CD4-positive, alpha-beta T cell (primary cell): ENCODE measurements at regions not wholly inside any gene's neighbourhood (a gene's known extent, or its start where the extent isn't known, plus 50 kb on each side); places are given as distances from the start of the nearest gene placed in this dataset.

Experiments used
- ATAC-seq: fragments of 200-7000 bp; cut with Tn5 transposase; one replicate; pipeline ENCODE4 v1.10.0; 2022; ENCODE audit warnings: mild to moderate bottlenecking; ENCODE audit not compliant: poor library complexity
- CTCF ChIA-PET: fragments of 350-600 bp; sonication (Branson Sonifier 250); formaldehyde crosslinking; loops from one replicate; lab custom pipeline; 2021; ENCODE audit warnings: antibody characterized with exemption, inconsistent platforms; lab: Charles Lee
- POLR2A ChIA-PET: fragments of 350-600 bp; sonication (Branson Sonifier 250); formaldehyde crosslinking; loops from one replicate; lab custom pipeline; 2021; ENCODE audit warnings: antibody characterized with exemption, inconsistent platforms; lab: Charles Lee
- DNase-seq, 14 experiments: peaks; one replicate each; pipeline ENCODE4 v3.0.0-alpha.2; 2013 to 2020; ENCODE audit warnings: mixed read lengths in 2 of 14
- H3K27ac ChIP-seq, 2 donors: one replicate each; pipeline versions ENCODE4 v1.5.1 to v1.7.0; 2013; ENCODE audit warnings: low read length in 2 of 2, low read depth in 1 of 2, mild to moderate bottlenecking in 1 of 2
- H3K27me3 ChIP-seq, 2 experiments: 1 replicate in 1 of 2; 2 replicates in 1 of 2; pipeline versions ENCODE4 v1.6.1 to v1.7.0; 2013; ENCODE audit warnings: low read length in 2 of 2, control low read depth in 1 of 2, mild to moderate bottlenecking in 1 of 2, moderate library complexity in 1 of 2; ENCODE audit not compliant: insufficient read depth in 2 of 2, control insufficient read depth in 1 of 2
- H3K36me3 ChIP-seq: one replicate; pipeline ENCODE4 v1.6.1; 2013; ENCODE audit warnings: low read length, control low read depth; ENCODE audit not compliant: insufficient read depth
- H3K4me1 ChIP-seq: one replicate; pipeline ENCODE4 v1.6.1; 2013; ENCODE audit warnings: low read length, control low read depth; ENCODE audit not compliant: insufficient read depth
- H3K4me3 ChIP-seq: one replicate; pipeline ENCODE4 v1.5.1; 2013; ENCODE audit warnings: mild to moderate bottlenecking, low read length, moderate library complexity
- H3K9me3 ChIP-seq, 2 experiments: 1 replicate in 1 of 2; 2 replicates in 1 of 2; pipeline versions ENCODE4 v1.6.1 to v1.7.0; 2013; ENCODE audit warnings: low read length in 2 of 2, mild to moderate bottlenecking in 2 of 2, control low read depth in 1 of 2, moderate library complexity in 1 of 2; ENCODE audit not compliant: control insufficient read depth in 1 of 2, insufficient read depth in 1 of 2
- H3K27ac Mint-ChIP-seq: one replicate; pipeline ENCODE4 v1.8.0; 2020; ENCODE audit warnings: mixed read lengths
- H3K27me3 Mint-ChIP-seq: one replicate; pipeline ENCODE4 v1.8.0; 2021; ENCODE audit warnings: mixed read lengths
- H3K36me3 Mint-ChIP-seq: one replicate; pipeline ENCODE4 v1.8.0; 2021; ENCODE audit warnings: low read depth, mixed read lengths
- H3K4me1 Mint-ChIP-seq: one replicate; pipeline ENCODE4 v1.8.0; 2021; ENCODE audit warnings: low read depth, mixed read lengths
- H3K4me3 Mint-ChIP-seq: one replicate; pipeline ENCODE4 v1.8.0; 2020; ENCODE audit warnings: mild to moderate bottlenecking, mixed read lengths
- H3K9me3 Mint-ChIP-seq: one replicate; pipeline ENCODE4 v1.8.0; 2020; ENCODE audit warnings: mixed read lengths
- intact Hi-C, 2 experiments: fragments of 100-400 bp; cut with DNase I in 1 of 2; cut with micrococcal nuclease in 1 of 2; formaldehyde crosslinking; loops; one replicate each; pipeline versions ENCODE4 v1.15.1 to v1.9.0; 2023 to 2025; cut with DNase I, micrococcal nuclease
- TF ChIP-seq, protein P1 (sequence below): fragments of 200-600 bp; IDR thresholded peaks from one replicate; pipeline ENCODE4 v1.8.0; 2022; ENCODE audit warnings: antibody characterized with exemption, mild to moderate bottlenecking

DNA sequence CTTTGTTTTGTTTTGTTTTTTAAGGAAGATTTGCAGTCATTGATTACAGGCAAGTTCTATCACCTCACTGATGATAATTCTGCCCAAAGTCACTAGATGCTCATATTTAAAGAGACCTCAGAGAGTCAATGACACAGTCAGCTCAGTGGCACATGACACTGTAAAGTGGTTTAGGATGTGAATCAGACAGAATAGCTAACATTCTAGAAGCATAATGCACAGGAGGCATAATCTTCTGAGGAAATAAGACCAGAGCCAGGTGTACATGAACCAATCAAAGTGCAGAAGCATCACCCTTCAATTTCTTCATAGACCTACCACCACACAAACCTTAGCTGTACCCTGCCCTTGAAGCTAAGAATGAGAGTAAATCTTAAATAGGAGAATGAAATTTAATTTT lies 268.5 kb downstream of the BRINP2 start:
- H3K9me3 ChIP-seq, result no peaks in the 10 kb centered on the region
- Mint-ChIP-seq H3K36me3 (no peaks in the 10 kb centered on the region), H3K9me3 (no peaks in the 10 kb centered on the region), H3K4me3 (no peak overlapping the region), H3K27ac (no peak overlapping the region), H3K27me3 (no peaks in the 10 kb centered on the region), H3K4me1 (no peaks in the 10 kb centered on the region)
- ChIA-PET CTCF (no interaction called here), POLR2A (no interaction called here)
- H3K4me1 ChIP-seq, result no peaks in the 10 kb centered on the region
- H3K36me3 ChIP-seq, result no peaks in the 10 kb centered on the region
- intact Hi-C loops, result no loop called here
- H3K4me3 ChIP-seq, result no peak overlapping the region
- no peak overlapping the region for H3K27ac ChIP-seq
- no peak for DNase-seq
- H3K27me3 ChIP-seq, result no peaks in the 10 kb centered on the region
- ATAC-seq, result no peak
- TF ChIP-seq, protein P1, sequence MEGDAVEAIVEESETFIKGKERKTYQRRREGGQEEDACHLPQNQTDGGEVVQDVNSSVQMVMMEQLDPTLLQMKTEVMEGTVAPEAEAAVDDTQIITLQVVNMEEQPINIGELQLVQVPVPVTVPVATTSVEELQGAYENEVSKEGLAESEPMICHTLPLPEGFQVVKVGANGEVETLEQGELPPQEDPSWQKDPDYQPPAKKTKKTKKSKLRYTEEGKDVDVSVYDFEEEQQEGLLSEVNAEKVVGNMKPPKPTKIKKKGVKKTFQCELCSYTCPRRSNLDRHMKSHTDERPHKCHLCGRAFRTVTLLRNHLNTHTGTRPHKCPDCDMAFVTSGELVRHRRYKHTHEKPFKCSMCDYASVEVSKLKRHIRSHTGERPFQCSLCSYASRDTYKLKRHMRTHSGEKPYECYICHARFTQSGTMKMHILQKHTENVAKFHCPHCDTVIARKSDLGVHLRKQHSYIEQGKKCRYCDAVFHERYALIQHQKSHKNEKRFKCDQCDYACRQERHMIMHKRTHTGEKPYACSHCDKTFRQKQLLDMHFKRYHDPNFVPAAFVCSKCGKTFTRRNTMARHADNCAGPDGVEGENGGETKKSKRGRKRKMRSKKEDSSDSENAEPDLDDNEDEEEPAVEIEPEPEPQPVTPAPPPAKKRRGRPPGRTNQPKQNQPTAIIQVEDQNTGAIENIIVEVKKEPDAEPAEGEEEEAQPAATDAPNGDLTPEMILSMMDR, result no peak

DNA sequence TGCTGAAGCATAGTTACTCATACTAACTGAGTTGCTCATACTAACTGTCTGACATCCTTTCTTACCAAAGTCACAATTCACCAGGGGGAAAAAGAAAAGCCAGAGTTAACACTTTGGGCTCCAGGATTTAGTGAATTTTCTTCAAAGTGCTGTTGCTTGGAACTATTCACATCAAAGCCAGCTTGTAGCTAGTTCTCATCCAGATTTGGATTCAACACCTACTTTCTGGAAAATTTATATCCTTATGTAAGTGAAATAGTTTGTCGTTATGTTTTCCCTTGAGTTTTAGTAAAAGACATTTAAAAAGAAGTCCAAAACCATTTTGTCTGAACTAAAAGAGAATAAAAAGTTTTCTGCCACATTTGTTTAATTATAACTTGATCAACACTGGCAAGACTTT lies 264.6 kb downstream of the BRINP2 start:
- H3K9me3 ChIP-seq, result no peaks in the 10 kb centered on the region
- Mint-ChIP-seq H3K27me3 (no peaks in the 10 kb centered on the region), H3K9me3 (peaks cover 4% of the 10 kb centered on the region), H3K4me1 (no peaks in the 10 kb centered on the region), H3K36me3 (no peaks in the 10 kb centered on the region), H3K27ac (no peak overlapping the region), H3K4me3 (no peak overlapping the region)
- H3K27me3 ChIP-seq, result no peaks in the 10 kb centered on the region
- no peak overlapping the region for H3K4me3 ChIP-seq
- DNase-seq (no peak), ATAC-seq (no peak)
- ChIA-PET CTCF (no interaction called here), POLR2A (no interaction called here)
- TF ChIP-seq, protein P1, result no peak
- no peak overlapping the region for H3K27ac ChIP-seq
- no peaks in the 10 kb centered on the region for H3K4me1 ChIP-seq
- no peaks in the 10 kb centered on the region for H3K36me3 ChIP-seq
- intact Hi-C loops, result no loop called here

DNA sequence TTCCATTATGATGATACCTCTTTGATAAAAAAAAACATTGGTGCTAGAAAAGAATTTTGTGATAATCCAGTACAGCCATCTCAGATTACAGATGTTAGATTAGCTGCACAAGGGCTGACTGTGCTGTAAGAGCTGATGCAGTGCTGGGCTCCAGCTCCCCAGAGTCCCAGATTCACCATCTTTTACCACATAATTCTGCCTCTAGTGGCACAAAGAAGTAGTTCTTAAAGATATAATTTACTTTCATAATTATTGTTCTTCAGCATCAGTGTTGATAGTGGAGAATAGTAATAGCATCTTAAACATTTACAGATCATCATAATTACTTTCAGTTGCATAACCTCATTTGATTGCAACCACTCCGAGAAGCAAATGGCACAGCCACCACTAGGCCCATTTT lies 262.1 kb downstream of the BRINP2 start:
- Mint-ChIP-seq H3K36me3 (no peaks in the 10 kb centered on the region), H3K4me1 (no peaks in the 10 kb centered on the region), H3K27me3 (no peaks in the 10 kb centered on the region), H3K9me3 (peaks cover 4% of the 10 kb centered on the region), H3K27ac (no peak overlapping the region), H3K4me3 (no peak overlapping the region)
- Histone ChIP-seq H3K36me3 (no peaks in the 10 kb centered on the region), H3K4me1 (no peaks in the 10 kb centered on the region), H3K4me3 (no peak overlapping the region), H3K27ac (no peak overlapping the region), H3K9me3 (no peaks in the 10 kb centered on the region), H3K27me3 (no peaks in the 10 kb centered on the region)
- DNase-seq (no peak), ATAC-seq (no peak)
- POLR2A ChIA-PET, result no interaction called here
- intact Hi-C loops, result no loop called here
- CTCF ChIA-PET, result no interaction called here
- TF ChIP-seq, protein P1, result no peak
